ENCODE measurements at regions not wholly inside any gene's neighbourhood (a gene's known extent, or its start where the extent isn't known, plus 50 kb on each side); places are given as distances from the start of the nearest gene placed in this dataset.
A peak's percentile ranks its signal among the peaks of the same experiment; 100 is the strongest.

DNA sequence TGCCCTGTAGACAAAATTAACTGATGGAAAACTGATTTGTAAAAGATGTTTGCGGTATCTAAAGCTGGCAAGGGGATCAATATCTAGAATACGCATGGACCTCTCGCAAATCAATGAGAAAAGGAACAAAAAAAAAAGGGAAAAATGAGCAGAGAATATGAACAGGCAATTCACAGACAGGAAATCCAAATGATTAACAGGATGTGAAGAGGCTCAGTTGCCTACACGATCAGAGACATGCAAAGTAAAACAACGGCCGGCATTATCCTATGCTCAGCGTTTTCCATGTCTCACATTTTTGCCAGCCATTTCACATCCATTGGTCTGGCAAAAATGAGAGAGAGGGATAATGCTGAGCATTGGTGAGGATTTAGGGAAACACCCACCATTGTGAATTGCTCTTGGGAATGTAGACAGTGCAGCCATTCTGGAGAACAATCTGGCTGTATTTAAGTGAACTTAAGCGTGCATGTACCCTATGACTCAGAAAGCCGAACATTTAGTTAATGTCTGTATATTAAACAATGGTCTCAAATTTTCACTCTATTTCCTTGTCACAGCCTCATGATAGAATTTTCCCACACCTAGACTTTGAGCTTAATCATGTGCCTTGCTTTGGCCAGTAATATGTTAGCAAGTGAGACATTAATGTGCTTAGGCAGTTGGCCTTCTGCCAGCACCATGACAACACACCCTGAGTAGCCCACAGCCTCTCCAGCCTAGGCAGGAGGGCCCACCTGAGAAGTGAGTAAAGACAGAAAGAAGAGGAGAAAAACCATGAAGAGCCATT lies 61.0 kb upstream of the NBPF3 start (continued):
- TF ChIP-seq, protein P1, sequence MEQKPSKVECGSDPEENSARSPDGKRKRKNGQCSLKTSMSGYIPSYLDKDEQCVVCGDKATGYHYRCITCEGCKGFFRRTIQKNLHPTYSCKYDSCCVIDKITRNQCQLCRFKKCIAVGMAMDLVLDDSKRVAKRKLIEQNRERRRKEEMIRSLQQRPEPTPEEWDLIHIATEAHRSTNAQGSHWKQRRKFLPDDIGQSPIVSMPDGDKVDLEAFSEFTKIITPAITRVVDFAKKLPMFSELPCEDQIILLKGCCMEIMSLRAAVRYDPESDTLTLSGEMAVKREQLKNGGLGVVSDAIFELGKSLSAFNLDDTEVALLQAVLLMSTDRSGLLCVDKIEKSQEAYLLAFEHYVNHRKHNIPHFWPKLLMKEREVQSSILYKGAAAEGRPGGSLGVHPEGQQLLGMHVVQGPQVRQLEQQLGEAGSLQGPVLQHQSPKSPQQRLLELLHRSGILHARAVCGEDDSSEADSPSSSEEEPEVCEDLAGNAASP (IDR thresholded peaks at IDR 0.05) = no peak
- TF ChIP-seq SMAD3 (CRISPR knock-in tag; conservative IDR thresholded peaks at IDR 0.05) (no peak), ZNF24 (IDR thresholded peaks at IDR 0.05) (no peak), MAFF (IDR thresholded peaks at IDR 0.05; ENCODE audit: low read length) (no peak), RFX1 (IDR thresholded peaks at IDR 0.05) (peak; percentile 19; the same call in 1 of the 2 replicates), ZNF316 (IDR thresholded peaks at IDR 0.05) (0 out of 2 replicates have a peak, but pooled peaks have one; percentile 12), ZNF766 (CRISPR knock-in tag; conservative IDR thresholded peaks at IDR 0.05) (no peak), MAZ (CRISPR knock-in tag; conservative IDR thresholded peaks at IDR 0.05 in 1 of 2, IDR thresholded peaks at IDR 0.05 in 1 of 2) (no peak), PHB2 (IDR thresholded peaks at IDR 0.05; ENCODE audit: low read depth) (no peak), ZEB2 (IDR thresholded peaks at IDR 0.05) (no peak), GATA2 (CRISPR knock-in tag; IDR thresholded peaks at IDR 0.05) (no peak), RAD51 (IDR thresholded peaks at IDR 0.05; ENCODE audit: borderline replicate concordance, low read depth) (peak; percentile 54; the same call in 1 of the 2 replicates), ZNF217 (CRISPR knock-in tag; IDR thresholded peaks at IDR 0.05) (no peak), SP2 (IDR thresholded peaks at IDR 0.05; ENCODE audit: extremely low read depth, low read depth, low read length, poor library complexity, severe bottlenecking) (no peak), HNRNPUL1 (IDR thresholded peaks at IDR 0.05; ENCODE audit: low read length) (no peak), CREM (IDR thresholded peaks at IDR 0.05; ENCODE audit: low read depth) (no peak), CEBPB (tag; IDR thresholded peaks at IDR 0.05) (no peak), SMAD1 (IDR thresholded peaks at IDR 0.05; ENCODE audit: low read depth, low read length, partially characterized antibody) (peak; percentile 33), NR1H2 (CRISPR knock-in tag; IDR thresholded peaks at IDR 0.05) (no peak), RBM15 (IDR thresholded peaks at IDR 0.05; ENCODE audit: insufficient read depth, low read length) (no peak), ZFX (CRISPR knock-in tag; IDR thresholded peaks at IDR 0.05) (no peak)
- TF ChIP-seq, protein P2, sequence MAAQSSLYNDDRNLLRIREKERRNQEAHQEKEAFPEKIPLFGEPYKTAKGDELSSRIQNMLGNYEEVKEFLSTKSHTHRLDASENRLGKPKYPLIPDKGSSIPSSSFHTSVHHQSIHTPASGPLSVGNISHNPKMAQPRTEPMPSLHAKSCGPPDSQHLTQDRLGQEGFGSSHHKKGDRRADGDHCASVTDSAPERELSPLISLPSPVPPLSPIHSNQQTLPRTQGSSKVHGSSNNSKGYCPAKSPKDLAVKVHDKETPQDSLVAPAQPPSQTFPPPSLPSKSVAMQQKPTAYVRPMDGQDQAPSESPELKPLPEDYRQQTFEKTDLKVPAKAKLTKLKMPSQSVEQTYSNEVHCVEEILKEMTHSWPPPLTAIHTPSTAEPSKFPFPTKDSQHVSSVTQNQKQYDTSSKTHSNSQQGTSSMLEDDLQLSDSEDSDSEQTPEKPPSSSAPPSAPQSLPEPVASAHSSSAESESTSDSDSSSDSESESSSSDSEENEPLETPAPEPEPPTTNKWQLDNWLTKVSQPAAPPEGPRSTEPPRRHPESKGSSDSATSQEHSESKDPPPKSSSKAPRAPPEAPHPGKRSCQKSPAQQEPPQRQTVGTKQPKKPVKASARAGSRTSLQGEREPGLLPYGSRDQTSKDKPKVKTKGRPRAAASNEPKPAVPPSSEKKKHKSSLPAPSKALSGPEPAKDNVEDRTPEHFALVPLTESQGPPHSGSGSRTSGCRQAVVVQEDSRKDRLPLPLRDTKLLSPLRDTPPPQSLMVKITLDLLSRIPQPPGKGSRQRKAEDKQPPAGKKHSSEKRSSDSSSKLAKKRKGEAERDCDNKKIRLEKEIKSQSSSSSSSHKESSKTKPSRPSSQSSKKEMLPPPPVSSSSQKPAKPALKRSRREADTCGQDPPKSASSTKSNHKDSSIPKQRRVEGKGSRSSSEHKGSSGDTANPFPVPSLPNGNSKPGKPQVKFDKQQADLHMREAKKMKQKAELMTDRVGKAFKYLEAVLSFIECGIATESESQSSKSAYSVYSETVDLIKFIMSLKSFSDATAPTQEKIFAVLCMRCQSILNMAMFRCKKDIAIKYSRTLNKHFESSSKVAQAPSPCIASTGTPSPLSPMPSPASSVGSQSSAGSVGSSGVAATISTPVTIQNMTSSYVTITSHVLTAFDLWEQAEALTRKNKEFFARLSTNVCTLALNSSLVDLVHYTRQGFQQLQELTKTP (IDR thresholded peaks at IDR 0.05; ENCODE audit: low read depth in 1 of 2, partially characterized antibody in 2 of 2) = peak in 1 of 2 experiments; percentile 97
- TF ChIP-seq, protein P3, sequence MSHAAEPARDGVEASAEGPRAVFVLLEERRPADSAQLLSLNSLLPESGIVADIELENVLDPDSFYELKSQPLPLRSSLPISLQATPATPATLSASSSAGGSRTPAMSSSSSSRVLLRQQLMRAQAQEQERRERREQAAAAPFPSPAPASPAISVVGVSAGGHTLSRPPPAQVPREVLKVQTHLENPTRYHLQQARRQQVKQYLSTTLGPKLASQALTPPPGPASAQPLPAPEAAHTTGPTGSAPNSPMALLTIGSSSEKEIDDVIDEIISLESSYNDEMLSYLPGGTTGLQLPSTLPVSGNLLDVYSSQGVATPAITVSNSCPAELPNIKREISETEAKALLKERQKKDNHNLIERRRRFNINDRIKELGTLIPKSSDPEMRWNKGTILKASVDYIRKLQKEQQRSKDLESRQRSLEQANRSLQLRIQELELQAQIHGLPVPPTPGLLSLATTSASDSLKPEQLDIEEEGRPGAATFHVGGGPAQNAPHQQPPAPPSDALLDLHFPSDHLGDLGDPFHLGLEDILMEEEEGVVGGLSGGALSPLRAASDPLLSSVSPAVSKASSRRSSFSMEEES (CRISPR knock-in tag; IDR thresholded peaks at IDR 0.05) = no peak

Data from K562 (cell line).